ENCODE measurements at regions not wholly inside any gene's neighbourhood (a gene's known extent, or its start where the extent isn't known, plus 50 kb on each side); places are given as distances from the start of the nearest gene placed in this dataset.

- no peak for DNase-seq (ENCODE audit: low read depth in 1 of 2, low spot score in 1 of 2)
Measured at GRCh38 chr5:61622156-61622555, 290.1 kb downstream of the ZSWIM6 start.

- DNase-seq (ENCODE audit: low read depth in 1 of 2, low spot score in 1 of 2), result no peak
Measured at GRCh38 chr5:61623401-61624069, 291.5 kb downstream of the ZSWIM6 start.

GRCh38 chr5:61624553-61625136, 292.6 kb downstream of the ZSWIM6 start:
- DNase-seq (ENCODE audit: low read depth in 1 of 2, low spot score in 1 of 2), result no peak

- no peak for DNase-seq (ENCODE audit: low read depth in 1 of 2, low spot score in 1 of 2)
Measured at GRCh38 chr5:61625137-61625561, 293.1 kb downstream of the ZSWIM6 start.

- DNase-seq (ENCODE audit: low read depth in 1 of 2, low spot score in 1 of 2), result no peak
Measured at GRCh38 chr5:61625681-61626621, 293.9 kb downstream of the ZSWIM6 start.

- no peak for DNase-seq (ENCODE audit: low read depth in 1 of 2, low spot score in 1 of 2)
Measured at GRCh38 chr5:61626639-61627282, 294.7 kb downstream of the ZSWIM6 start.

GRCh38 chr5:61627531-61627930, 295.5 kb downstream of the ZSWIM6 start:
- no peak for DNase-seq (ENCODE audit: low read depth in 1 of 2, low spot score in 1 of 2)

- no peak for DNase-seq (ENCODE audit: low read depth in 1 of 2, low spot score in 1 of 2)
Measured at GRCh38 chr5:61630908-61631307, 298.9 kb downstream of the ZSWIM6 start.

GRCh38 chr5:61631438-61631941, 299.4 kb downstream of the ZSWIM6 start:
- no peak for DNase-seq (ENCODE audit: low read depth in 1 of 2, low spot score in 1 of 2)

GRCh38 chr5:61632064-61632463, 300.0 kb downstream of the ZSWIM6 start:
- DNase-seq (ENCODE audit: low read depth in 1 of 2, low spot score in 1 of 2), result no peak

GRCh38 chr5:61635271-61635670, 303.2 kb downstream of the ZSWIM6 start:
- DNase-seq (ENCODE audit: low read depth in 1 of 2, low spot score in 1 of 2), result no peak

- no peak for DNase-seq (ENCODE audit: low read depth in 1 of 2, low spot score in 1 of 2)
Measured at GRCh38 chr5:61637566-61637965, 305.5 kb downstream of the ZSWIM6 start.

- no peak for DNase-seq (ENCODE audit: low read depth in 1 of 2, low spot score in 1 of 2)
Measured at GRCh38 chr5:61638476-61638875, 306.4 kb downstream of the ZSWIM6 start.

- no peak for DNase-seq (ENCODE audit: low read depth in 1 of 2, low spot score in 1 of 2)
Measured at GRCh38 chr5:61640179-61641021, 308.3 kb downstream of the ZSWIM6 start.

- no peak for DNase-seq (ENCODE audit: low read depth in 1 of 2, low spot score in 1 of 2)
Measured at GRCh38 chr5:61641748-61642565, 309.9 kb downstream of the ZSWIM6 start.

GRCh38 chr5:61647672-61648071, 315.6 kb downstream of the ZSWIM6 start:
- no peak for DNase-seq (ENCODE audit: low read depth in 1 of 2, low spot score in 1 of 2)

GRCh38 chr5:61649231-61649630, 317.2 kb downstream of the ZSWIM6 start:
- no peak for DNase-seq (ENCODE audit: low read depth in 1 of 2, low spot score in 1 of 2)

- DNase-seq (ENCODE audit: low read depth in 1 of 2, low spot score in 1 of 2), result no peak
Measured at GRCh38 chr5:61649971-61650370, 317.9 kb downstream of the ZSWIM6 start.

- no peak for DNase-seq (ENCODE audit: low read depth in 1 of 2, low spot score in 1 of 2)
Measured at GRCh38 chr5:61650661-61651060, 318.6 kb downstream of the ZSWIM6 start.
